ENCODE measurements at regions not wholly inside any gene's neighbourhood (a gene's known extent, or its start where the extent isn't known, plus 50 kb on each side); places are given as distances from the start of the nearest gene placed in this dataset.

GRCh38 chr21:34215911-34216717 lies 142.7 kb downstream of the MRPS6 start:
- DNase-seq (ENCODE audit: low spot score), result no peak
- ChIA-PET POLR2A (no interaction called here), CTCF (ENCODE audit: low intra/inter-chr PET ratio, low total read pairs) (no interaction called here)
- no peak overlapping the region for H2AFZ ChIP-seq (ENCODE audit: low read length)
- no peak overlapping the region for H3K27ac ChIP-seq (ENCODE audit: extremely low read length, insufficient read depth, low read length)
- H3K4me3 ChIP-seq (replicated peaks in 1 of 3; ENCODE audit: insufficient read depth in 1 of 3, low read depth in 2 of 3, low read length in 3 of 3), result no peak overlapping the region
- FAIRE-seq, result no peak
- peaks cover 11% of the 10 kb centered on the region for H3K9me3 ChIP-seq (ENCODE audit: low read length)
- WGBS (ENCODE audit: low lambda C conversion rate), result 50% methylated on average over 9 of the region's 9 CpGs
- H3K27me3 ChIP-seq (ENCODE audit: control insufficient read depth in 1 of 2, insufficient read depth in 2 of 2, low read length in 2 of 2), result peaks cover 0 to 12% of the 10 kb centered on the region in 2 experiments; a peak in 2 of 5 replicates
- no peaks in the 10 kb centered on the region for H3K36me3 ChIP-seq (replicated peaks in 1 of 2; ENCODE audit: control insufficient read depth in 1 of 2, insufficient read depth in 2 of 2, low read length in 2 of 2)
- ATAC-seq, result no peak
- no peaks in the 10 kb centered on the region for H4K20me1 ChIP-seq (ENCODE audit: insufficient read depth, low read length)
- H3K4me2 ChIP-seq (ENCODE audit: low read depth, low read length), result no peak overlapping the region
- no TSS peak for BruUV-seq (replicated peaks)
- in situ Hi-C loops (cut with HindIII; ENCODE audit: extremely low pct_ligation_motif_present, low pct_unique_long_range_greater_than_20kb), result no loop called here
- TF ChIP-seq REL (CRISPR knock-in tag; conservative IDR thresholded peaks at IDR 0.05) (no peak), SIN3B (IDR thresholded peaks at IDR 0.05; ENCODE audit: low read length) (no peak), SNRNP70 (IDR thresholded peaks at IDR 0.05; ENCODE audit: low read depth, low read length) (no peak), ZNF546 (CRISPR knock-in tag; conservative IDR thresholded peaks at IDR 0.05) (no peak), HNRNPUL1 (IDR thresholded peaks at IDR 0.05; ENCODE audit: low read depth, low read length) (no peak), ZGPAT (CRISPR knock-in tag; IDR thresholded peaks at IDR 0.05) (no peak), SNAPC2 (CRISPR knock-in tag; IDR thresholded peaks at IDR 0.05) (no peak)
- TF ChIP-seq, protein P1, sequence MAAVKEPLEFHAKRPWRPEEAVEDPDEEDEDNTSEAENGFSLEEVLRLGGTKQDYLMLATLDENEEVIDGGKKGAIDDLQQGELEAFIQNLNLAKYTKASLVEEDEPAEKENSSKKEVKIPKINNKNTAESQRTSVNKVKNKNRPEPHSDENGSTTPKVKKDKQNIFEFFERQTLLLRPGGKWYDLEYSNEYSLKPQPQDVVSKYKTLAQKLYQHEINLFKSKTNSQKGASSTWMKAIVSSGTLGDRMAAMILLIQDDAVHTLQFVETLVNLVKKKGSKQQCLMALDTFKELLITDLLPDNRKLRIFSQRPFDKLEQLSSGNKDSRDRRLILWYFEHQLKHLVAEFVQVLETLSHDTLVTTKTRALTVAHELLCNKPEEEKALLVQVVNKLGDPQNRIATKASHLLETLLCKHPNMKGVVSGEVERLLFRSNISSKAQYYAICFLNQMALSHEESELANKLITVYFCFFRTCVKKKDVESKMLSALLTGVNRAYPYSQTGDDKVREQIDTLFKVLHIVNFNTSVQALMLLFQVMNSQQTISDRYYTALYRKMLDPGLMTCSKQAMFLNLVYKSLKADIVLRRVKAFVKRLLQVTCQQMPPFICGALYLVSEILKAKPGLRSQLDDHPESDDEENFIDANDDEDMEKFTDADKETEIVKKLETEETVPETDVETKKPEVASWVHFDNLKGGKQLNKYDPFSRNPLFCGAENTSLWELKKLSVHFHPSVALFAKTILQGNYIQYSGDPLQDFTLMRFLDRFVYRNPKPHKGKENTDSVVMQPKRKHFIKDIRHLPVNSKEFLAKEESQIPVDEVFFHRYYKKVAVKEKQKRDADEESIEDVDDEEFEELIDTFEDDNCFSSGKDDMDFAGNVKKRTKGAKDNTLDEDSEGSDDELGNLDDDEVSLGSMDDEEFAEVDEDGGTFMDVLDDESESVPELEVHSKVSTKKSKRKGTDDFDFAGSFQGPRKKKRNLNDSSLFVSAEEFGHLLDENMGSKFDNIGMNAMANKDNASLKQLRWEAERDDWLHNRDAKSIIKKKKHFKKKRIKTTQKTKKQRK (IDR thresholded peaks at IDR 0.05; ENCODE audit: low read length), result no peak
- TF ChIP-seq, protein P2, sequence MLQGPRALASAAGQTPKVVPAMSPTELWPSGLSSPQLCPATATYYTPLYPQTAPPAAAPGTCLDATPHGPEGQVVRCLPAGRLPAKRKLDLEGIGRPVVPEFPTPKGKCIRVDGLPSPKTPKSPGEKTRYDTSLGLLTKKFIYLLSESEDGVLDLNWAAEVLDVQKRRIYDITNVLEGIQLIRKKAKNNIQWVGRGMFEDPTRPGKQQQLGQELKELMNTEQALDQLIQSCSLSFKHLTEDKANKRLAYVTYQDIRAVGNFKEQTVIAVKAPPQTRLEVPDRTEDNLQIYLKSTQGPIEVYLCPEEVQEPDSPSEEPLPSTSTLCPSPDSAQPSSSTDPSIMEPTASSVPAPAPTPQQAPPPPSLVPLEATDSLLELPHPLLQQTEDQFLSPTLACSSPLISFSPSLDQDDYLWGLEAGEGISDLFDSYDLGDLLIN (CRISPR knock-in tag; IDR thresholded peaks at IDR 0.05; ENCODE audit: borderline replicate concordance), result no peak
- TF ChIP-seq, protein P3, sequence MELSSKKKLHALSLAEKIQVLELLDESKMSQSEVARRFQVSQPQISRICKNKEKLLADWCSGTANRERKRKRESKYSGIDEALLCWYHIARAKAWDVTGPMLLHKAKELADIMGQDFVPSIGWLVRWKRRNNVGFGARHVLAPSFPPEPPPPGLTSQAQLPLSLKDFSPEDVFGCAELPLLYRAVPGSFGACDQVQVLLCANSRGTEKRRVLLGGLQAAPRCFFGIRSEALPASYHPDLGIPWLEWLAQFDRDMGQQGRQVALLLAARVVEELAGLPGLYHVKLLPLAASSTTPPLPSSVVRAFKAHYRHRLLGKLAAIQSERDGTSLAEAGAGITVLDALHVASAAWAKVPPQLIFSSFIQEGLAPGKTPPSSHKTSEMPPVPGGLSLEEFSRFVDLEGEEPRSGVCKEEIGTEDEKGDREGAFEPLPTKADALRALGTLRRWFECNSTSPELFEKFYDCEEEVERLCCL (CRISPR knock-in tag; IDR thresholded peaks at IDR 0.05; ENCODE audit: borderline replicate concordance), result no peak
- H3K79me2 ChIP-seq (ENCODE audit: insufficient read depth, low read length), result no peaks in the 10 kb centered on the region
- H3K4me1 ChIP-seq (ENCODE audit: insufficient read depth, low read length), result peaks cover 14% of the 10 kb centered on the region
- H3K9ac ChIP-seq (ENCODE audit: insufficient read depth, low read depth, low read length), result no peak overlapping the region
- intact Hi-C loops (cut with micrococcal nuclease; ENCODE audit: unreplicated experiment), result no loop called here

Measured in HepG2 (cell line).